NCI-H82 (cell line): ENCODE measurements at regions not wholly inside any gene's neighbourhood (a gene's known extent, or its start where the extent isn't known, plus 50 kb on each side); places are given as distances from the start of the nearest gene placed in this dataset.
"Not testable (repeated sequence)": the region's sequence is repeated elsewhere in the genome, so short reads cannot be mapped to it uniquely, and the experiment has no call there.

Experiments used
- DNase-seq: peaks from one replicate; lab custom pipeline; 2025; lab: John Stamatoyannopoulos, UW

DNA sequence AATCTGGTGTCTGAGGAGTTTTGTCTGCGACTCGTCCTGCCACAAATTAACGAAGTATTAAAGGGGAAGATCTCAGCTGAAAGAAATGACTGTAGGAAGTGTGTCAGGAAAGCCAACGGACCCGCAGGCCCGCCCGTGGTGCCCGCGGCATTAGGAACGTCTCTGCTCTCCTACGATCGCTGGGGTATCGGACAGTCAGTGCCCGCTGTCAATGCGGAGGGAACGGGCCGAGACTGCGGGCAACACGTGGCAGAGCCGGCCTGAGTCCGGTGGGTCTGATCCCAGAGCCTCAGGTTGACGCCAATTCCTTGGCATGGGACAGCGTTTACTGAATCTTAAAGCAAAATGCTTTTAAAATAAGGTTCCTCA is 128.7 kb downstream of the KBTBD2 start:
- no peak for DNase-seq

DNA sequence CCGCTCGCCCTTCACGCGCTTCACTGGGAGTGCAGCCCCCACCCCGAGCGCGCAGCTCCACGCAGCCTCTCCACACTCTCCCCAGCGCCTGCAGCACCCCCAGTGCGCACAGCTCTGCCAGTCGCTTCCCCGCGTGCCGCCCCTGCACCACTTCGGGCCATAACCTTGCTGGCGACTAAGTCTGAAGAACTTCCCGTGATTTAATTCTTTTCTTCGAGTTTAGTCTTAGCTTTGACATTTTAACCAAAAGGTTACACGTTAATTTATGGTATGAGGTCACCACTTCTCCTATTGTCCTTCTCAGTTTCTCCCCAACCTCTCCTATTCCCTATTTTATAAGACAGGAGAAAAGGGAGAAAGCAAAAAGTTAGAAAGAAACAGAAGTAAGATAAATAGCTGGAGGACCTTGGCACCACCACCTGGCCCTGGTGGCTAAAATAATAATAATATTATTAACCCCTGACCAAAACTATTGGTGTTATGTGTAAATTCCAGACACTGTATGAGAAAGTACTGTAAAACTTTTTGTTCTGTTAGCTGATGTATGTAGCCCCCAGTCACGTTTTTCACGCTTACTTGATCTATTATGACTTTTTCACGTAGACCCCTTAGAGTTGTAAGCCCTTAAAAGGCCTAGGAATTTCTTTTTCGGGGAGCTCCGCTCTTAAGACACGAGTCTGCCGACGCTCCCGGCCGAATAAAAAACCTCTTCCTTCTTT is 129.2 kb downstream of the KBTBD2 start:
- DNase-seq: not testable (repeated sequence)

DNA sequence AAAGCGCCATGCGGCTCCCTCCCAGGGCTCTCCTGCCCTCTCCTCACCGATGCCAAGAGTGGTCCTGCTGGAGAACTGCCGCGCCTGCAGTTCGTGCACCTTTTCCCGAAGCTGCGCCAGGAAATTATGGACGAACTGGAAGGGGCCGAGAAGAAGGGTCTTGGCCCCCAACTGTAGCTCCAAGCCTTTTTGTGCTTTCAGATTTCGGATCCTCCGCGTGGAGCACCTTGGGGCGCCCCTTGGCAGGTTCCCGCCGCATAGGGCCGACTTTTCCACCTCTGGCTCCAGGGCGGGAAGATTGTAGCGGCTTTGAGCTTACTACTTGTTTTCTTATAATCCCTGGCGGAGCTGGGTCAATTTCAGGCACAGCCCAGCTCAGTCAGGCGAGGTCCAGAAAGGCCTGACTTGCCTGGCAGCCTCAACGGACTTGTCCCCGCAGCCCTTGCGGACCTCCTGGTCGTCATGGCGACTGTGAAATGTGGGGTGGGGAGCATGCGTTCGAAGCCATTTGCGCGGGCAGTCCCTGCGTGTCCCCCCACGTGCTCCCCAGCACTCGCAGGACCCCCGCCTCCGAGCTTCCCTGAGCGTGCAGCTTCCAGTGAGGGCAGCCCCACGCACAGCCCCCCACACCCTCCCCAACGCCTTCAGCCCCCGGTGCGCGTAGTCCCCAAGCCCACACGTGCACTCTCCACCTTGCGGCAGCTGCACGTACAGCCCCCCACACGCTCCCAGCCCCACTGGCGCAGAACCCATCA is 129.9 kb downstream of the KBTBD2 start:
- no peak for DNase-seq

DNA sequence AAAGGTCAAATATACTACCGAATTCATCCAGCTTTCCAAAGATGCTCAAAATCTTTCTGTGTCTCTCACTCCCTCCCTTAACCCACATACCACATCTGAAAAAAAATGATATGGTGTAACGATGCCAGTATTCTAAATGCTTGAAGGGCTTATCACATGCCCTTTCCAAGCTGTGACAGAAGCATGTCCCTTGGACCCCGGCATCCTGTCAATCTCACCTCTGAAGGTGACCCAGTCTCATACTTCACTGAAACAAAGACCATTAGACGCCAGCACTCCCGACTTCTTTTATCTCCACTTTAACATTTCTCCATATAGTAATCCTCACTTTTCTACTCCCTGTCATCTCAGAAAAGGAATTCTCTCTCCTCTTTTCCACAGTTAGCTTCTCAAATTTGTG is 130.8 kb downstream of the KBTBD2 start:
- DNase-seq: not testable (repeated sequence)

DNA sequence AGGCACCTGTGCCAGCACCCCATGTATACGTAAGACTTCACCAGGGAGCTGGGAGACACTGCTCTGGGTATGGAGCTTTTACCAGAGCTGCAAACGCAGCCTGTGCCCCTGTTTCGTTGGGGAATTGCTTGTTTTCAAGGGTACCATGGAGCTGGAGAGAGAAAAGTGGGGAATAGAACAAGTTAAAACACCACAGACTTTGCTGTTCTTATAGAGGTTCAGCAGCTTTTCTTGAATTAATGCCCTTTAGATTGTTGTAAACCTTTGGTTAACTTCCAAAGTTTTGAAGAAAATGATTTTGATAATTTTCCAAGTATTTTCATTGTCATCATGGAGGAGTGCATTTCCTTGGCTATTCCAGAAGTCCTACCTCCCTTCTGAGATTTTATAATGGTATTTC is 131.7 kb downstream of the KBTBD2 start:
- not testable (repeated sequence) for DNase-seq

DNA sequence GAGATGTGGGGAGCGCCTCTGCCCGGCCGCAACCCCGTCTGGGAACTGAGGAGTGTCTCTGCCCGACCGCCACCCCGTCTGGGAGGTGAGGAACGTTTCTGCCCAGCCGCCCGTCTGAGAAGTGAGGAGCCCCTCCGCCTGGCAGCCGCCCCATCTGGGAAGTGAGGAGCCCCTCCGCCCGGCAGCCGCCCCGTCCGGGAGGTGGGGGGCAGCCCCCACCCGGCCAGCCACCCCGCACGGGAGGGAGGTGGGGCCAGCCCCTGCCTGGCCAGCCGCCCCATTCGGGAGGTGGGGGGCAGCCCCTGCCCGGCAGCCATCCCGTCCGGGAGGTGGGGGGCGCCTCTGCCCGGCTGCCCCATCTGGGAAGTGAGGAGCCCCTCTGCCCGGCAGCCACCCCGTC is 137.7 kb downstream of the KBTBD2 start:
- not testable (repeated sequence) for DNase-seq

DNA sequence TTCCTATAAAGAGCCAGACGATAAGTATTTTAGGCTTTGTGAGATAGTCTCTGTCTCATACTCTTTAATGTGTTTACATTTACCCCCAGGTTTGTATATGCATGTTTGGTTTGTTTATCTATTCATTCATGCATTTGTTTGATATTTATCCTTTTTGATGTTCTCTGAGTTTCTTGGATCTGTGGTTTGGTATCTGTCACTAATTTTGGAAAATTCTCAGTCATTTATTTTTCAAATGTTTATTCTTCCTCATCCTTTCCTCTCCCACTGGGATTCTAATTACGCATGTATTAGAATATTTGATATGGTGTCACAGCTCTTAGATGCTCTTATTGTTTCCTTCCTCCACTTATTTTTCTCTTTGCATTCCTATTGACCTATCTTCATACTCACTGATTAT is 143.2 kb downstream of the KBTBD2 start:
- not testable (repeated sequence) for DNase-seq

DNA sequence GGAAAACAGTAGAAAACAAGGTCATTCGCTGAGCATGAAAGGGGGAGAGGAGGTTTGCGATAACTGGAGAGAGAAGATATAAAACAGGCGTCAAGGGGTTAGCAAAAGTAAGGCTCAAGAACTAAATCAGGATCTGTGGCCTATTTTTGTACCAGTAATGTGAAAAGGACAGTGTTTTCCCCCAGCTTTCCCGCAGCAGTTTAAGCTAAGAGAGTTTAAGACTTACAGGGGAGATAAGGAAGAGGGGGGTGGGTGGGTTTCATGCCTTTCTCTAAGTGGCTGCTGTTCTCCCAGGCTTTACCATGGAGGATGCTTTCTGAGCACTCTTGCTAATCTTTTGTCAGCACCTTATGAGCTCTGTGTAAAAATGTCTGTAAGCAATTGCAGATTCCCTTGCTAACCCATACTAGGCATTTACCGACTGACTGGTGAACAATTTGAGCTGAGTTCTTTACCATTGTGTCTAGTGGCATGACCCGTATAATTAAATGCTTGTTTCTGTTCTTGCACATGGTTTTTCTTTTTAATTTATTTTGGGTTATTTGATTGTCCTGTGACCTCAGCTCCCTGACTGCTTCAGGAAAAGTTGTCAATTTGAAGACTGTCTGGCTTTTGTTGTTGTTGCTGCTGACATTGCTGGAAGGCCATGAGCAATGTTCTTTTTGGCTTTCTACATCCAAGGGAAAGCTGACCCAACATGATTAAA is 144.0 kb downstream of the KBTBD2 start:
- peak; percentile 2 for DNase-seq

DNA sequence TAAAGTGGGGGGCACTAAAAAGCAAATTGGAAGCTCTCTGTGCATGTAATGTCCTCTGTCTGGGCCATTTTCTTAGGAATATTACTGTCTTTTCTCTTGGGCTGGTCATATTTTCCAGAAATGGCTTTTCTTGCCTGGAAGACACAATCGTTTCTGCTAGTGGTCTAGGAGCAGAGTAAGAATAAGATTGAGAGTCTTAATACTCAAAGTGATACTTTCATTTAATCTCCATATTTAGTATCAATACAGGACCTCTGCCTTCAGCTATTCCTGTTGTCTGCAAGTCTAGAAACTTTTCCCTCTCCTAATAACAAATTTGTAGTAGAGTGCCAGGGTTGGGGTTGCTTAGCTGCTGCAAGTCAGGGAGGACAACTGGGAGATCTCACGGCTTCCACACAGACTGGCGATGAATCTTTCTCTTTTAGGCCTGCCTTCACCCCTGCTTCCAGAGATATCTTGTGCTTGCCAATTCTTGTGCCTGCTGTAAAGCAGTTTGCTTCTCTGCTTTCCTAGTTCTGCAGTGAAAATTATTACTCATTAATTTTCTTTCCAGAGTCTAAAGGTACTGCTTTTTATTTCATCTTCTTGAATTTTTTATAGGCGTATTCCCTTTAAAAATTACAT is 149.6 kb downstream of the KBTBD2 start:
- not testable (repeated sequence) for DNase-seq

DNA sequence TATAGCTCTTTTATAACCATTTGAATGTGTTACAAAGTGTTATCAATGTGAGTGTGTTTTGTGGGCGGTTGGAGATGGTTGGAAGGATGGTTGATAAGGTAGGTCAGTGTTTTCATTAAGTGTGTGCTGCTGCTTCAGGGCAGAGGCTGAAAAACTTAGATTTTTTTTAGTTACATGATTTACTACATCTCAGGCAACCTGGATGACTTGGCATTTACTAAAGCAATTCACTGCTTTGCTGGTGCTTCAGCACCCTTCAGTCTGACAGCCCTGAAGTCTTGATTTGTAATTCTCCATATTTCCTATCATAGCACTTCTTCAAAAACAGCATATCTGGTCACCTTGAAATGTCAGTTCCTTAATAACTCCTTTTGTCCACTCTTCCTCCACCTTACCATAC is 151.8 kb downstream of the KBTBD2 start:
- not testable (repeated sequence) for DNase-seq

DNA sequence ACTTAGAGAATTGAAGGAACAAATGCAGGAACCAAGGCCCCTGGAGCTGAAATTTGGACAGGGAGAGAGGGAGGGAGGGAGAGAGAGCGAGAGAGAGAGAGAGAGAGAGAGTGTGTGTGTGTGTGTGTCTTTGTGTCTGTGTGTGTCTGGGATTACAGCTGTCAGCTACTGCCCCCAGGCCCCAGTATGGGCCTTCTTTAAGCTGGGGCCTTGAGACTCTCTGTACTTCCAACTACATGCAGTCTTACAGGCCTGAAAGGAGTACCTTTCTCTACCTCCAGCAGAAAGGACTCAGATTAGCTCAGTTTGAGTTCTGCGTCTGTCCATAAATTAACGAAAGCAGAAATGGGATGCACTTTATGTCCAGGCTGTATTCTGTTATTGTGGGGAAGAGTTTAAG is 153.2 kb downstream of the KBTBD2 start:
- DNase-seq: peak; percentile 3

DNA sequence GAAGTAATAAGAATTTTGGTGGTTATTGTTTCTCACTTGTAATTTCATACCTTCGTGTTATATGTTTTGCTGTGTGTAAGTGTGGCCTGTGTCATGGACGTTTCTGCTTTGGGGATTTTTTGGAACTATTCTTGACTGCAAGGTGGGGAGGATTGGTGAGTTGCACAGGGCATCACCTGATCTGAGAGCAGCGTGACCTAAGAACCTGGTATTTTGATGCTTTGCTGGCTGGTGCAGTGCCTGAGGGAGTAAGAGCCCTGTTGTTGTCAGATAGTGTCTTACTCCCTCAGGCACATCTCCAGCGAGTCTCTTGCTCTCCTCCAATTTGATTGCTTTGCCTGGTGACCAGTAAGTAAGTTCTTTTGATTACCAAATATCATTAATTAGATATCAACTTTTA is 158.8 kb downstream of the KBTBD2 start:
- not testable (repeated sequence) for DNase-seq

DNA sequence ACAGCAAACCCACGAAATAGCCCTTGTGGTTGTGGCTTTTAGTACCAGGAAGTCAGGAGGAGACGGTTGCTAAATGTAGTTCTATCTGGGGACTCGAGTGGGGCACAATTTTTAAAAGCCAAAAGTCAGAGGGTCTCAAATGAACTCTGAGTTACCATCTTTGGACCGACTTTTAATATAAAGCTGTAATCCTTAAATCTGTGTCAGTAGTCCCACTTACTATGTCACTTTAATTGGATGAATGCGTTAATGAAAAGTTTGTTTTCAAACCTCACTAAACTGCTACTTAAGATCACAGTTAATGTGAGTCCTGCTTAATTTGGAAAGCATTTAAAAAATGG is 162.3 kb downstream of the KBTBD2 start:
- peak; percentile 19 for DNase-seq

DNA sequence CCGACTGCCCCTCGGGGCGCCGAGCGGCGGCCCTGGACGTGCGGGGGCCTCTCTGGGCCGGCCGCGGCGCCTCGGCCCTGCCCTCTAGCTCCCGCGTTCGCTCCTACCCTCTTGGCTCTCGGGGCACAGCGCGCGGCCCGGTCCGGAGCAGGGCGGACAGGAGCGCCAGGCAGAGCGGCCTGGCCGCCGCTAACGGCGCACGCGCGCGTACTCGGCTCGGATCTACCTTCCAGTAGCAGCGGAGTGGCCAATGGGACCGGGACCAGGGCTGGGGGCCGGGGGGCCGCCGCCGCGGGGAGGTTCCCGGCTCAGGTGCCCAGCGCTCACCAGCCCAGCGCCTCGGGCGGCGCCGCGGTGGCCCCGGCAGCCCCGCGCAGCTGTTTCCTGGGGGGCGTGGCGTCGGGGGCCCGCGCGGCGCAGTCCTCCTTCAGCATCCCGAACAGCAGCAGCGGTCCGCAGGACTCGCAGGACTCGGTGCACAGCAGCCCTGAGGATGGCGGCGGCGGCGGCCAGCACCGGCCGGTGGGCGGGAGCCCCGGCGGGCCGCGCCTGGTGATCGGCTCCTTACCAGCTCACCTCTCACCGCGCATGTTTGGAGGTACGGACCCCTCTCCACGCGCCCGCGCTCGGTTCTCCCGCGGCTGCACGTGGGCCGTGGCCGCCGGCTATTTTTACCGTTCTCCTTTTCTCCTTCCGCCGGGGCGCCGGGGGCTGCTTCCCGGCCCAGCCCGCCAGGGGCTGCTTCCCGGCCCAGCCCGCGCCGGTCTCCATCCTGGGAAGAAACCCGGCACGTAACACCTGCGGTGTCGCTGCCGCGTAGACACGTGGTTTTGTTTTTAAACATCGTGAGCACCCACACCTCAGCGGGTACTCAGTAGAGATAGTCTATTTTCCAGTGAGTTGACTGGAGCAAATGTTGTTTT is 162.9 kb downstream of the KBTBD2 start:
- peak; percentile 80 for DNase-seq

DNA sequence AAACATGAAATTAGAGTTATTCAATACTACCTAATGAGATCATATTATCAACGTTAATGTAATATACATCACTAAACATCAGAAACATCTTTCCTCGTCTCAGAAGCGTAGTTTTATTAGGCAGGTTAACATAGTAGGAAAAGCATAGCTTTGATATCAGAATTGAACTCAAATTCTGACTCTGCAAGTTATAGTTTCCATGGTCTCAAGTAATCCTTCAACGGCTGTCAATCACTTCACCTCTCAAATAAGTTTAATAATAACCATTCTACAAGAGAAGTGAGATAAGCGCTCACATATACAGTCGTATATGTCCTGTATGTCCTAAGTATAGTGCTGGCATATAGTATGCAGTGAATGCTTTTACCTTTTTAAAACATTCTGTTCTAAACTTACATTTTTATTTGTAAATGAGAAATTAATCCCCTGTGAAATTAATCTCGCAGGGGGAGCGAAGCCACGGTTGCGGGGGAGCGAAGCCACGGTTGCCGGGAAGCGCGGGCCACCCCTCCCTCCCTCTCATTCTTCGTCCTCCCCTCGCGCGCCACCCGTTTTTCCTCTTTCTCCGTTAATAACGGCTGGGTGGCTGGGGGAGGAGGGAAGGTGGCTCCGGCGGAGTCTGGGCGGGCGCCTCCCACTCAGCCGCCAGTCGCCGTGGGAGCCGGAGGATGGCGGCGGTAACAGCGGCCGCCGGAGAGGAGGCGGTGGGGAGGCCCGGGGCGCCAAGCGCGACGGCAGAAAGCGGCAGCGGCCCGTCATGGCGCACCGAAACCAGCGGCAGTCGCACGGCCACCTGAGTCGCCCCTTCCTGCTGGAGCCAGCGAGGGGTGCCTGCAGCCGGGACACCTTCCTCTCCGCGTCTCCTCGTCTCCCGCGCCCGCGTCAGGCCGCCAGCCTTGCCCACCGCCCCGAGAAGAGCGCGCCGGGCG is 163.8 kb downstream of the KBTBD2 start:
- peak; percentile 55 for DNase-seq

DNA sequence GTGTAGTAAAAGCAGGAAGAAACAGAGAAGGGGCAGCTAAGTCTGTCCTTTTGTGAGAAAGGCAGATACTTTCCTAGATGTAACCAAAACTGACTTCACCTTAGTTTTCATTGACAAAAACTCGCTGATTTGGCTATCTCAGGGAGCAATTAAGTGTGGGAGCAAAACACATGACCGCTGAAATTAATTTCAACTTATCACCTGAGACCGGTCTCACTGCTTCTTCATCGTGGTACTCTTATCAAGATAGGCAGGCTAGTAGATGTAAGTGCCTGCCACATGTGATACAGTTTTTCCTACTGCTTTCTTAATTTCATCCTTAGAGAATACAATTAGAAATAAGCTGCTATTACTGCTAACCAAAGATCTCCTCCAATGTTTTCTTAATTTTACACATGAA is 168.7 kb downstream of the KBTBD2 start:
- DNase-seq: not testable (repeated sequence)

DNA sequence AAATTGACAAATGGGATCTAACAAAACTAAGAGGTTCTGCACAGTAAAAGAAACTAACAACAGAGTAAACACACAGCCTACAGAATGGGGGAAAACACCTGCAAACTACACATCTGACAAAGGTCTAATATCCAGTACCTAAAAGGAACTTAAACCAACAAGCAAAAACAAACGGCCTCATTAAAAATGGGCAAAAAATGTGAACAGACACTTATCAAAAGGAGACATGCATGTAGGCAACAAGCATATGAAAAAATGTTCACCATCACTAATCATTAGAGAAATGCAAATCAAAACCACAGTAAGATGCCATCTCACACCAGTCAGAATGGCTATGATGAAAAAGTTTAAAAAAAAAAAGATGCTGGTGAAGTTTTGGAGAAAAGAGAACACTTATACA is 197.4 kb downstream of the KBTBD2 start:
- no peak for DNase-seq

DNA sequence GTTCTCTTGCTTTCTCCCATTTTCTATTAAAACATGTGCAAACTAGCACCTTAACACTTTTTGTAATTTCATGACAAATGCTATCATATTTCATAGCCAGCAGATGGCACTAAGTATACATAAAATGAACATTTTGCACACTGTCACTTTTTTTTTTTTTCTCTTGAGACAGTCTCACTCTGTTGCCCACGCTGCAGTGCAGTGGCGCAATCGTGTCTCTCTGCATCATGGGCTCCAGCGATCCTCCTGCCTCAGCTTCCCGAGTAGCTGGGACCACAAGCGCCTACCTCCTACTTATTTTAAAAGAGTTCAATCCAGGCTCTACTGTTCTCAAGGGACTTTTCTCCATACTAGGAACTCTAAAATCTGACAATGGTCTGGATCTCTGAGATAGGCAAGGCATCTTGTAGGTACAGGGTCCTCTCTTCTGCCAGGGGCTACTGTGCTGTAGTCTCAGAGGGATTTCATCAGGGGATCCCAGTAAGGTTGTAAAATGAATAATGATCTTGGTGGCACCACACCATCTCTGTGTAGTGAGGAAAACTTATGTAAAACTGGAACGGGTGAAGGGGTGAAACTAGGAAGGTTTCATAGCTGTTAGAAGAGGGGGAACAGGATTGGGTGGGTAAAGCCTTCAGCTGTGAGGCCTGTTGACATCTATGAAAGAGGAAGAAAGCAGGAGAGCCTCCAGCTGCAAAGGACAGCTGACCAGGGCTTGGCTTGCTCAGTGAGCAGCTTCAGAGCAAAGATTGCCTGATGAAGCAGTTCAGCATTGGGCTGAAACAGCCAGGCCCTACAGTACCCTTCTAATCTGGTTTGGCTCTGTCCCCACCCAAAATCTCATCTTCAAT is 196.9 kb downstream of the AVL9 start:
- DNase-seq: peak; percentile 36

DNA sequence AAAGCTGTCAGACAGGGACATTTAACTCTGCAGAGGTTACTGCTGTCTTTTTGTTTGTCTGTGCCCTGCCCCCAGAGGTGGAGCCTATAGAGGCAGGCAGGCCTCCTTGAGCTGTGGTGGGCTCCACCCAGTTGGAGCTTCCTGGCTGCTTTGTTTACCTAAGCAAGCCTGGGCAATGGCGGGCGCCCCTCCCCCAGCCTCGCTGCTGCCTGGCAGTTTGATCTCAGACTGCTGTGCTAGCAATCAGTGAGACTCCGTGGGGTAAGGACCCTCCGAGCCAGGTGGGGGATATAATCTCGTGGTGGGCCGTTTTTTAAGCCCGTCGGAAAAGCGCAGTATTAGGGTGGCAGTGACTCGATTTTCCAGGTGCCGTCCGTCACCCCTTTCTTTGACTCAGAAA is 192.8 kb downstream of the AVL9 start:
- DNase-seq: not testable (repeated sequence)

DNA sequence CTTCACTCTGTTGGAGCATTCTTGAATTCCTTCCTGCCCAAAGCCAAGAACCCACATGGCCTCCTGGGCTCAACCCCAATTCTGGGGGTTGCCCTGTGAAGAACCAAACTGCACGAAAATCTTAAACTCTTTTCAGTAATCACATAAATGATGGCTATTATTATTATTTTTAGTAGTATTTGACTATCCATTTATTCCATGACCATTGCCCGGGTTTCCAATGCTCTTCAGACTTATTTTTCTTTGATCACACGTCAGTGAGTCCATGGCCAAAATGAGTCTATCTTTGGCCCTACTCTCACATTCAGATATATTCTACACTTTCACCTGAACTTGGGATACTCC is 185.9 kb downstream of the AVL9 start:
- DNase-seq: no peak
